Fibroblast of lung (primary cell): ENCODE measurements at regions not wholly inside any gene's neighbourhood (a gene's known extent, or its start where the extent isn't known, plus 50 kb on each side); places are given as distances from the start of the nearest gene placed in this dataset.

Experiments used
- DNase-seq, 2 donors: peaks; one replicate each; pipeline versions ENCODE4 v3.0.0 to v3.0.0-alpha.2; 2010; ENCODE audit warnings: low read depth in 2 of 2
- H2AFZ ChIP-seq: 2 replicates; pipeline ENCODE4 v1.5.1; 2012; ENCODE audit warnings: low read length, control low read depth, inconsistent platforms
- H3K27ac ChIP-seq: 2 replicates; pipeline ENCODE4 v1.5.1; 2011; ENCODE audit warnings: low read length, control low read depth; ENCODE audit not compliant: insufficient read depth
- H3K27me3 ChIP-seq: 2 replicates; pipeline ENCODE4 v1.5.1; 2011; ENCODE audit warnings: mild to moderate bottlenecking, low read length; ENCODE audit not compliant: control insufficient read depth, insufficient read depth
- H3K36me3 ChIP-seq: 2 replicates; pipeline ENCODE4 v1.5.1; 2011; ENCODE audit warnings: low read length; ENCODE audit not compliant: control insufficient read depth, insufficient read depth
- H3K4me1 ChIP-seq: 2 replicates; pipeline ENCODE4 v1.5.1; 2011; ENCODE audit warnings: low read length; ENCODE audit not compliant: control insufficient read depth, insufficient read depth; ENCODE audit errors: extremely low read depth
- H3K4me2 ChIP-seq: 2 replicates; pipeline ENCODE4 v1.5.1; 2011; ENCODE audit warnings: low read length, control low read depth; ENCODE audit not compliant: insufficient read depth; ENCODE audit errors: extremely low read depth
- H3K4me3 ChIP-seq, 4 experiments: fragments of 200-600 bp in 1 of 4; sonication (generic) in 1 of 4; replicated peaks in 1 of 4; 2 replicates each; pipeline ENCODE4 v1.5.1; 2011 to 2016; ENCODE audit warnings: low read length in 4 of 4, low read depth in 3 of 4, mild to moderate bottlenecking in 3 of 4, control low read depth in 2 of 4, inconsistent platforms in 1 of 4, mixed read lengths in 1 of 4; ENCODE audit not compliant: insufficient read depth in 1 of 4; ENCODE audit errors: control extremely low read depth in 1 of 4
- H3K79me2 ChIP-seq: 2 replicates; pipeline ENCODE4 v1.5.1; 2012; ENCODE audit warnings: mild to moderate bottlenecking, low read length, inconsistent platforms; ENCODE audit not compliant: control insufficient read depth, insufficient read depth
- H3K9ac ChIP-seq: 2 replicates; pipeline ENCODE4 v1.5.1; 2011; ENCODE audit warnings: mild to moderate bottlenecking, low read length, control low read depth; ENCODE audit not compliant: insufficient read depth
- H3K9me3 ChIP-seq: 2 replicates; pipeline ENCODE4 v1.5.1; 2012; ENCODE audit warnings: low read depth, low read length; ENCODE audit not compliant: control insufficient read depth, insufficient read depth
- H4K20me1 ChIP-seq: 2 replicates; pipeline ENCODE4 v1.5.1; 2011; ENCODE audit warnings: low read length; ENCODE audit not compliant: control insufficient read depth, insufficient read depth; ENCODE audit errors: extremely low read depth
- EZH2 ChIP-seq: IDR thresholded peaks from 2 replicates; pipeline ENCODE4 v1.5.1; 2012; ENCODE audit warnings: low read length, control low read depth, mild to moderate bottlenecking; ENCODE audit errors: missing control alignments
- TF ChIP-seq, protein P1 (sequence below), 2 donors: IDR thresholded peaks in 1 of 2; conservative IDR thresholded peaks in 1 of 2; 1 replicate in 1 of 2; 2 replicates in 1 of 2; pipeline ENCODE4 v1.5.1; 2011 to 2012; ENCODE audit warnings: low read length in 2 of 2, control low read depth in 1 of 2, inconsistent platforms in 1 of 2, low read depth in 1 of 2, mild to moderate bottlenecking in 1 of 2

DNA sequence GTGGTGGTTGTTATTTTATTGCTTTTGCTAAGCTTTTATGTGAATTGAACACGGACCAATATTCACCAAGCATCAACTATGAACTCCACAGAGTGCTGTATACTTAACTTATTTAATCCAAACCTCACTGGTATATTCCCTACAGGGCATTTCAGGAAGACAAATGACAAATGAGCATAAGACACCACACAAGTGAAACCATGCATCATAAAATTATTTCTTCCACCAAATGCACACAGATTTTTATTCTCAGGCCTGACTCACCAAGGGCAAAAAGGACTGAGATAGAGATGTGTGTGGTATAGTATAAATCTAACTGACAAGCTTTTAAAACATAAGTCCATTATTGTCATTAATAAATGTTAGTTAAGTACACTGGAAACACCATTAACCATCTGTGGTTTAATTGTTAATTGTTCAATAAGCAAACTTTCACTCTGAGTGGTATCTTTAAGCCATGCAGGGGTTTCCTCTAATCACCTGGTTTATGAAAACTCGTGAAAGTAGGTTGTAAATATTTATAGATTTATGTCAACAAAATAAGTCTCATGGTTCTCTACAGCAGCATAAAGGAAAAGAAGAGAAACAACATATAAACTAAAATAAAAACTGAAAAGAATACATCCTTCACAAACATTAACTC is 77.6 kb upstream of the CRIM1 start:
- Histone ChIP-seq H3K36me3 (no peaks in the 10 kb centered on the region), H4K20me1 (no peaks in the 10 kb centered on the region), H3K27me3 (peaks cover 5% of the 10 kb centered on the region), H3K9me3 (no peaks in the 10 kb centered on the region), H3K4me1 (no peaks in the 10 kb centered on the region), H3K9ac (no peak overlapping the region), H3K79me2 (no peaks in the 10 kb centered on the region), H2AFZ (no peak overlapping the region), H3K27ac (no peak overlapping the region), H3K4me3 (no peak overlapping the region), H3K4me2 (no peak overlapping the region)
- TF ChIP-seq, protein P1, sequence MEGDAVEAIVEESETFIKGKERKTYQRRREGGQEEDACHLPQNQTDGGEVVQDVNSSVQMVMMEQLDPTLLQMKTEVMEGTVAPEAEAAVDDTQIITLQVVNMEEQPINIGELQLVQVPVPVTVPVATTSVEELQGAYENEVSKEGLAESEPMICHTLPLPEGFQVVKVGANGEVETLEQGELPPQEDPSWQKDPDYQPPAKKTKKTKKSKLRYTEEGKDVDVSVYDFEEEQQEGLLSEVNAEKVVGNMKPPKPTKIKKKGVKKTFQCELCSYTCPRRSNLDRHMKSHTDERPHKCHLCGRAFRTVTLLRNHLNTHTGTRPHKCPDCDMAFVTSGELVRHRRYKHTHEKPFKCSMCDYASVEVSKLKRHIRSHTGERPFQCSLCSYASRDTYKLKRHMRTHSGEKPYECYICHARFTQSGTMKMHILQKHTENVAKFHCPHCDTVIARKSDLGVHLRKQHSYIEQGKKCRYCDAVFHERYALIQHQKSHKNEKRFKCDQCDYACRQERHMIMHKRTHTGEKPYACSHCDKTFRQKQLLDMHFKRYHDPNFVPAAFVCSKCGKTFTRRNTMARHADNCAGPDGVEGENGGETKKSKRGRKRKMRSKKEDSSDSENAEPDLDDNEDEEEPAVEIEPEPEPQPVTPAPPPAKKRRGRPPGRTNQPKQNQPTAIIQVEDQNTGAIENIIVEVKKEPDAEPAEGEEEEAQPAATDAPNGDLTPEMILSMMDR (conservative IDR thresholded peaks at IDR 0.05 in 1 of 2, IDR thresholded peaks at IDR 0.05 in 1 of 2; ENCODE audit: low read depth in 1 of 2, low read length in 2 of 2), result no peak
- TF ChIP-seq EZH2, result no peak
- DNase-seq, result peak in 1 of 2 donors; percentile 66

DNA sequence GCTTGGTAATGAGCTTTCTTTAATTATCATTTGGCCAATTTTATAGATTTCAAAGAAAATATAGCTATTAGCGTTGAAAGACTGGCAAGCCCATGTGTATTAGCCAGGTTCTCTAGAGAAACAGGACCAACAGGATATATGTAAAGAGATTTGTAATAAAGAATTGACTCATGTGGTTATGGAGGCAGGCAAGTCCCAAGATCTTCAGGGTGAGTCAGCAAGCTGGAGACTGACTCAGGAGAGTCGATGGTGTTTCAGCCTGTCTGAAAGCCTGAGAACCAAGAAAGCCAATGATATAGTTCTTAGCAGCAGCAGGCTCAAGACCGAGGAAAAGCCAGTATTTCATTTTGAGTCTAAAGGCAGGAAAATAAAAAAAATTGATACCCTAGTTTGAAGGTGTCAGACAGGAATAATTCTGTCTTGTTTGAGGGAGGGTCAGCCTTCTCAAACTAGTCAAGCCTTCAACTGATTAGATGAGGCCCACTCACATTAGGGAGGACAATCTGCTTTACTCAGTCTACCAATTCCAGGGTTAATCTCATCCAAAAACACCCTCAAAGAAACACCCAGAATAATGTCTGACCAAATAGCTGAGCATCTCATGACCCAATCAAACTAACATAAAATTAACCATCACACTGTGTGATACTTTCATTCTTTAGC is 78.3 kb upstream of the CRIM1 start:
- Histone ChIP-seq H3K4me3 (no peak overlapping the region), H4K20me1 (no peaks in the 10 kb centered on the region), H2AFZ (no peak overlapping the region), H3K9ac (no peak overlapping the region), H3K36me3 (no peaks in the 10 kb centered on the region), H3K27ac (no peak overlapping the region), H3K4me2 (no peak overlapping the region), H3K79me2 (no peaks in the 10 kb centered on the region), H3K9me3 (no peaks in the 10 kb centered on the region), H3K4me1 (no peaks in the 10 kb centered on the region), H3K27me3 (no peaks in the 10 kb centered on the region)
- DNase-seq, result peak; percentile 67 to 96
- no peak for TF ChIP-seq EZH2
- TF ChIP-seq, protein P1 (conservative IDR thresholded peaks at IDR 0.05 in 1 of 2, IDR thresholded peaks at IDR 0.05 in 1 of 2; ENCODE audit: low read depth in 1 of 2, low read length in 2 of 2), result no peak

GRCh38 chr2:36271266-36271665 is 84.3 kb upstream of the CRIM1 start:
- H3K27me3 ChIP-seq, result no peaks in the 10 kb centered on the region
- no peak overlapping the region for H3K27ac ChIP-seq
- H3K9ac ChIP-seq, result no peak overlapping the region
- H4K20me1 ChIP-seq, result no peaks in the 10 kb centered on the region
- no peak overlapping the region for H2AFZ ChIP-seq
- no peak overlapping the region for H3K4me3 ChIP-seq
- H3K4me2 ChIP-seq, result no peak overlapping the region
- H3K9me3 ChIP-seq, result no peaks in the 10 kb centered on the region
- no peaks in the 10 kb centered on the region for H3K4me1 ChIP-seq
- H3K36me3 ChIP-seq, result no peaks in the 10 kb centered on the region
- DNase-seq, result no peak
- no peaks in the 10 kb centered on the region for H3K79me2 ChIP-seq
- no peak for TF ChIP-seq EZH2
- TF ChIP-seq, protein P1 (conservative IDR thresholded peaks at IDR 0.05 in 1 of 2, IDR thresholded peaks at IDR 0.05 in 1 of 2; ENCODE audit: low read depth in 1 of 2, low read length in 2 of 2), result no peak
